ENCODE measurements at regions not wholly inside any gene's neighbourhood (a gene's known extent, or its start where the extent isn't known, plus 50 kb on each side); places are given as distances from the start of the nearest gene placed in this dataset.
A peak's percentile ranks its signal among the peaks of the same experiment; 100 is the strongest.

DNA sequence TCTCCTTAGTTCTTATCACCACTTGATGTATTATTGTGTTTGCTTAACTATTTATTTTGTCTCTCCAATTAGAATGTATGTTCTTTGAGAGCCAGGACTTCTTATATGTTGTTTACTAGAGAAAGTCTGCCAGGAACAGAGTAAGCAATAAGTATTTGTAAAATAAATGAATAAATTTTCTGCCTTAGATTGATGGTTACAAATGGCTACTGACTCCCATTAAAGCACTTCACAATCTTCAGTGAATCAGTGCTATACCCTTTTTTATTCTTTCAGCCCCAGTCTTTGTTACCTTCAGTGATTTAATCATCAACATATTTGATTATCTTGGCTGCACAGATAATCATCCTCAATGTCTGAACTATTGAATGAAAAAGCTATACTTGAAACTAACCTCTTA, 197.1 kb upstream of the TMEM196 start:
- DNase-seq: no peak
- no peak overlapping the region for H2AK5ac ChIP-seq (ENCODE audit: insufficient read length, low read length)
- no peak overlapping the region for H3K23ac ChIP-seq (ENCODE audit: insufficient read length, low read depth, low read length)
- H2BK120ac ChIP-seq (ENCODE audit: low read depth, low read length, poor library complexity, severe bottlenecking): no peak overlapping the region
- no peak overlapping the region for H4K8ac ChIP-seq (replicated peaks; ENCODE audit: insufficient read length, low read depth, low read length)
- no peak overlapping the region for H3K27ac ChIP-seq (ENCODE audit: insufficient read length, low read depth, low read length)
- H2BK15ac ChIP-seq (ENCODE audit: low read depth, low read length): no peak overlapping the region
- Mint-ChIP-seq H3K4me1 (peaks cover 5 to 12% of the 10 kb centered on the region in 2 experiments), H3K4me3 (no peak overlapping the region), H3K27ac (0 out of 7 replicates have a peak overlapping the region, but pooled peaks of 1 of the 3 experiments have one; percentile 4), H3K36me3 (ENCODE audit: insufficient read depth in 1 of 3, low read depth in 3 of 3) (peaks cover 0 to 2% (median 0%) of the 10 kb centered on the region in 3 experiments; a peak in 1 of 7 replicates), H3K27me3 (ENCODE audit: low read depth) (no peaks in the 10 kb centered on the region), H3K9me3 (no peaks in the 10 kb centered on the region)
- H3K9ac ChIP-seq (ENCODE audit: extremely low read depth, insufficient read length, low read length): no peak overlapping the region
- no peak overlapping the region for H2BK20ac ChIP-seq (ENCODE audit: low read depth, low read length, poor library complexity, severe bottlenecking)
- no peaks in the 10 kb centered on the region for H3K79me2 ChIP-seq (ENCODE audit: insufficient read depth, low read length)
- no peak overlapping the region for H3T11ph ChIP-seq (ENCODE audit: low read length)
- H3K18ac ChIP-seq (ENCODE audit: insufficient read length, low read depth, low read length): no peak overlapping the region
- TF ChIP-seq, protein P1, sequence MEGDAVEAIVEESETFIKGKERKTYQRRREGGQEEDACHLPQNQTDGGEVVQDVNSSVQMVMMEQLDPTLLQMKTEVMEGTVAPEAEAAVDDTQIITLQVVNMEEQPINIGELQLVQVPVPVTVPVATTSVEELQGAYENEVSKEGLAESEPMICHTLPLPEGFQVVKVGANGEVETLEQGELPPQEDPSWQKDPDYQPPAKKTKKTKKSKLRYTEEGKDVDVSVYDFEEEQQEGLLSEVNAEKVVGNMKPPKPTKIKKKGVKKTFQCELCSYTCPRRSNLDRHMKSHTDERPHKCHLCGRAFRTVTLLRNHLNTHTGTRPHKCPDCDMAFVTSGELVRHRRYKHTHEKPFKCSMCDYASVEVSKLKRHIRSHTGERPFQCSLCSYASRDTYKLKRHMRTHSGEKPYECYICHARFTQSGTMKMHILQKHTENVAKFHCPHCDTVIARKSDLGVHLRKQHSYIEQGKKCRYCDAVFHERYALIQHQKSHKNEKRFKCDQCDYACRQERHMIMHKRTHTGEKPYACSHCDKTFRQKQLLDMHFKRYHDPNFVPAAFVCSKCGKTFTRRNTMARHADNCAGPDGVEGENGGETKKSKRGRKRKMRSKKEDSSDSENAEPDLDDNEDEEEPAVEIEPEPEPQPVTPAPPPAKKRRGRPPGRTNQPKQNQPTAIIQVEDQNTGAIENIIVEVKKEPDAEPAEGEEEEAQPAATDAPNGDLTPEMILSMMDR (conservative IDR thresholded peaks at IDR 0.05): no peak
- H3K14ac ChIP-seq (ENCODE audit: insufficient read depth, low read length): no peak overlapping the region
- H3K4ac ChIP-seq (ENCODE audit: low read depth, low read length): no peak overlapping the region
- no peaks in the 10 kb centered on the region for H3K9me3 ChIP-seq (ENCODE audit: control insufficient read depth, low read depth, low read length)
- H3K56ac ChIP-seq (ENCODE audit: insufficient read length, low read depth, low read length): no peak overlapping the region
- no peak overlapping the region for H2BK5ac ChIP-seq (ENCODE audit: insufficient read length, low read length)
- no peak overlapping the region for H2AFZ ChIP-seq (ENCODE audit: low read length)
- H3K4me2 ChIP-seq (ENCODE audit: insufficient read depth, insufficient read length, low read length): no peak overlapping the region
- no peaks in the 10 kb centered on the region for H3K79me1 ChIP-seq (ENCODE audit: insufficient read depth, low read depth, low read length, poor library complexity, severe bottlenecking)
- H3K27me3 ChIP-seq (ENCODE audit: insufficient read depth, low read length): no peaks in the 10 kb centered on the region
- H4K20me1 ChIP-seq (ENCODE audit: control insufficient read depth, insufficient read depth, insufficient read length): no peaks in the 10 kb centered on the region
- no peaks in the 10 kb centered on the region for H3K4me1 ChIP-seq (ENCODE audit: insufficient read depth, low read length)
- no peak overlapping the region for H4K91ac ChIP-seq (ENCODE audit: insufficient read length, low read depth, low read length)
- no peak overlapping the region for H2BK12ac ChIP-seq (ENCODE audit: insufficient read length, low read depth, low read length)
- H3K23me2 ChIP-seq (ENCODE audit: insufficient read length, low read depth, low read length, poor library complexity, severe bottlenecking): no peaks in the 10 kb centered on the region
- H4K5ac ChIP-seq (ENCODE audit: insufficient read length, low read depth, low read length): no peak overlapping the region
